GM21619 (cell line): ENCODE measurements at regions not wholly inside any gene's neighbourhood (a gene's known extent, or its start where the extent isn't known, plus 50 kb on each side); places are given as distances from the start of the nearest gene placed in this dataset.

Experiments
- ATAC-seq: cut with Tn5 transposase; IDR thresholded peaks from one replicate; pipeline ENCODE4 v1.9.1; 2021; ENCODE audit not compliant: unreplicated experiment

DNA sequence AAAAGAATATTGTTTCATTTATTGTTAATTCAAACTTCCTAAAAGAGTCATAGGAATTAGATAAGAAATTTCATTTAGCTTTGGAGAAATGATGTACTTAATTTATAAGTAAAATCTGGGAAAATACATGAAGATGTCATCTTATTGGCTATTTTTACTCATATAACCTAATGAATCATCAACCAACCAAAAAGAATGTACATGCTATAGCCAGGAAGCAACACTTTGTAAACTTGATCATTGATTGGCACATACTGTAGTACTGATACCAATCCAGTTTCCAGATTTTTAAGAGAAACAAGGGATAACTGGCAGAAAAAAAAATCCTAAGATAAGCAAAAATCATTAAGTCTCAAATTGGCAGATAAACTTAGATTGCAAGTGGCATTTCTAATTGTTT is 207.9 kb upstream of the CDIN1 start:
- ATAC-seq = no peak

DNA sequence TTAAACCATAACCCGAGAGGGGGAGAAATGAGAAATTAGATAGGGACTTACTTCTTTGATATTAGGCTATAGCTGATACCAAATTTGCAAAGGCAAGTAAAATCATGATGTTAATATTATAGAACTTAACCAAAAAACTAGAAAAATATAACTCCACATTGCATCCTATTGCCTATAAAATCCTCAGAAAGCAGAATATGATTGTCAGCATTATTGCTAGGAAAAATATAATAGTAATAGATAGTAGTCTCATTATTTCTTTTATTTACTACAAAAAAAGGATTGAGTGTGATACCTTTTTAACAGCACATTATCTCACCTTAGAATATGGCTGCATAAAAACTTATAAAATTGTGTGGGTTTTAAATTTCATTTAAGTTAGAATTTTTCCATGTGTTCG is 206.5 kb upstream of the CDIN1 start:
- no peak for ATAC-seq

DNA sequence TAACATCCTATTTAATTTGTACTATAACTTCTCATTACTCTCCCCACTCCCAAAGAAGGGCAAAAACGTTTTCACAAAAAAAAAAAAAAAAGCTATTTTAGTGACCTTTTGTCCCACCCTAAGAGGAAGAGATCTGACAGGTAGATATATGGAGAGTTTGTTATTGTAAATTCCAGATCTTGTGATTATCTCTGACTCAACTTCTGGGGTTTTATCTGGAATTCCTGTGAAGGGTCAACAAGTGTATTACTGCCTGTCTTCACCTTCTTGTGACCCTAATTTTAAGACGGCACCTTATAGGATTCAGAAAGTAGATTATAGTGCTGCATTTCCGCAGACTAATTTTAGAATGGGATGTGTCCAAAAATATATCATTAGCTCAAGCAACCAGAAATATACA is 205.9 kb upstream of the CDIN1 start:
- ATAC-seq = no peak

DNA sequence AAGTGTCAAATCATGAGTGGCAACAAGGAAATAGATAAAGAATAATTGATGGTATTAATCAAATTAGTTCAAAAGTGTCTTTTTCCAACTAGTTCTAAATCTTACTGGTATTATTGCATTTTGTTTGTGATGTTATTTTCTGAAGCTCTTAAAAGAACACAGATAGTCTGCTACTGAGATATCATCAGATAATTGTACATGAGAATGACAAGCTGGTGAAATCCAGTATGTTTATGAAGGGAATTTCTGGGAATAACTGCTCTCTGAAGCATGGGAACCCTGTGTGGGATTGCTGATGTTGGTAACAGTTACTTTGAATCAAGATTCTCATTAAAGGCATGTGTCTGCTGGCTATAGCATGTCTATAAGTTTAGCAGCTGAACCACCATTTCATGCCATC is 190.3 kb upstream of the CDIN1 start:
- ATAC-seq = no peak

DNA sequence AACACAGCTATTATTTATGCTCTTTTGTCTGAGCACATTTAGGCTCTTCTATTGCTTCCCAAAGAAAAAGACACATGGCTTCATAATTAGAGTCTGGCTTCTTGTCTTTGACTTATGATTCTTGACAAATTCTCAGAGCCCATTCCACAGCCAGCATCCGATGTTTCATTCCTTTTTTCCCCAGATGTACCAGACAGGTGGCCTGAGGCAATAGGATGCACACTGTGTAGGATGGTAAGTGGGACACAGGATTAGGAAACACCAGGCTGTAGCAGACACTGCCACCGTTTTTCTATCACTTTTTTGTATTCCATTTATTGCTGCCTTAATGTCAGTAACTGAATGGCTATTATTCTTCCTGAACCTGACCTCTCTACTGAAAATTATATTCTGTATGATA is 188.9 kb upstream of the CDIN1 start:
- no peak for ATAC-seq

DNA sequence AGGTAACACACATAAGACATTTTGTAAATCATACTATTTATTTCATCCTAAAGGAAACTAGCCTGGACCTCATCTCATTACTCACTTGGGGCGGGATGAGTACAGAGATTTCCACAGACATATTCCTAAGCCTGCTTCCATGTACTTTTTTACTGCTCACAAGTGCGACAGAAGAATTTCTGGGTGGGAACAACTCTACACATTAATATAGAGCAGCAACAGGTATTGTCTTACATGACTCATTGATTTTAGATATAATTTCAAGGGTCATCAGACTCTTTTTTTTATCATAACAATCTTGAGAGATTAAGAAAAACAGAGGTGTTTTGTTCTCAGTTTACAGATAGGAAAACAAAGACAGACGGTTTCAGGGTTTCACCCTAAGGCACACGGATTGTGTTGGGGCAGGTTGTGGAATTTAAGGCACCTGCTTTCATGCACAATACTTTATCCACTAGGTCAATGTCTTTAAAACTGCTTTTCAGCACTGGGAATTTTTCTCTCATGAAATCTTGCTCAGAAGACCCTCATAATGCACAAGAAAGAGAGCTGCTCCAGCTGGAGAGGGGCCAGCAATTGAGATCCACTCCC is 186.7 kb upstream of the CDIN1 start:
- no peak for ATAC-seq

DNA sequence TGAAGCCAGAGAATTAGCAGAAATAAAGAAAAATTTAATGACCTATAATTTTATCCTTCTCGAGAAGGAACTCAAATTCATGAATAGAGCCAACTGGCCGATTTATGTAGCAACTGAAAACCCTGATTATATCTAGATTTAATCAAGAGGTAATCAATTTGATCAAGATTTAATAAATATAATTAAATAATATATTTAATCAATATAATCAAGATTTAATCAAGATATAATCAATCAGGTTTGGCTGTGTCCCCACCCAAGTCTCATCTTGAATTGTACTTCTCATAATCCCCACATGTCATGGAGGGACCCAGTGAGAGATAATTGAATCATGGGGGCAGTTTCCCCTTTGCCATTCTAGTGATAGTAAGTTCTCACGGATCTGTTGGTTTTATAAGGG is 181.2 kb upstream of the CDIN1 start:
- no peak for ATAC-seq

DNA sequence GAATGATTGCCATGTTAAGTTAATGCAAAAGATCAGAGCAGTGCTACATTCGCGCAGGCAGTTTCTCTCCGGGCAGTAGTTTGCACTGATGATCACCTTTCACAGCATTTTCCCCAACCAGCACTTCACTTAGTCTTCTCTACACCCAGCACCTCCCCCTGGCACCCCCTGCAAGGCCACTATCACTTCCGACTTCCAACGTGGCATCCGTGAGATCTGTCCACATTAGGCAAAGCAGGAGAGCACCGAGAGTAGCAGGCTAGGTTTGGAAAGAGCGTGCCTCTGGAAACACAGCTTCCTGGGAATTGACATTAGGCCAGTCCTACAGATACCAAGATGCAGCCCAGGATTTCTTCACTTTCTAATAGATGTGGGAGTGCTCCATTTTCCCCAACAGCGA is 180.2 kb upstream of the CDIN1 start:
- ATAC-seq = no peak

DNA sequence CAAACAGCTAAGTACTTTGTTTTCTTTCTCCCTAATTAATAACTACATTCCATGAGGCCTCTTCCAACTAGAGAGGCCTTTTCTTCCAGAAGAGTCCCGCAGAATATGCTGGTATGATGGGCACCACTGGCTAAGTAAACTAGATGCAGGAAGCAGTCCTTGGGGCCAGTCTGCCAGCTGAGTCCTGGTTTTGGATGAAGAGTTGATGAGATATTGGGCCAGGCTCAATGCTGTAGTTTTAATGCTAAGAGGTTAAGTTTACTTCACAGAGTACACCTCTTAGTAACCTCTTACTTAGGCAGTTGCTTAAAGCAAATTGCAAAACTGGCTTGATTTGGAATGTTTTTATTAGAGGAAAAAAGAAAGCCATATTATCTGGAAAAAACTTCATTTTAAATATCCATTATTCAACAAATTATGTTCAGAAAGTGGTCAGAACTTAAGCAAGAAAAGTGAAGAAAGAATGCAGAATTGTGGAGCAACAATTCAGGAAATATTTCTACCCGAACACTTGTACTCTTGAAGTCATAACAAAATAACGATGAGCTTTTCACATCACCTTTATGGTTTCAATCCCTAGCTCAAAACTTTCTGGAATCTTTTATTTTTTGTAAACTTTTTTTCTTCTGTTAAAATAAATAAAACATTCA is 178.4 kb upstream of the CDIN1 start:
- ATAC-seq = no peak

DNA sequence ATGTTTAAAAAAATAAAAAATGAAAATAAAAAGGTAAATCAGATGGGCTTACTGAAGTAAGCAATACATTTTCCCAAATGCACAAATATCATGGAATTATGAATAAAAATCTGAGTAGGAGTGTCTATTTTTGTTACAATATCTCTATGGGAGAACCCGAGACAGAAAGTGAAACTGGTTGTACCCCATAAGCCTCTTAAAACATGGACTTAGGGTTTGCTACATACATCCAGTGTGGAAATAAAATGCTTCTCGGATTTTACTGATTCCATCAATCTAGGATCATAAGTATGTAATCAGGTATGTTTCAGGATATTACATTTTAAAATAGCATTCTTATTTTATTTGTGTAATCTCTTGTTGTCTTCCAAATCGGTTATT is 177.8 kb upstream of the CDIN1 start:
- ATAC-seq = no peak

DNA sequence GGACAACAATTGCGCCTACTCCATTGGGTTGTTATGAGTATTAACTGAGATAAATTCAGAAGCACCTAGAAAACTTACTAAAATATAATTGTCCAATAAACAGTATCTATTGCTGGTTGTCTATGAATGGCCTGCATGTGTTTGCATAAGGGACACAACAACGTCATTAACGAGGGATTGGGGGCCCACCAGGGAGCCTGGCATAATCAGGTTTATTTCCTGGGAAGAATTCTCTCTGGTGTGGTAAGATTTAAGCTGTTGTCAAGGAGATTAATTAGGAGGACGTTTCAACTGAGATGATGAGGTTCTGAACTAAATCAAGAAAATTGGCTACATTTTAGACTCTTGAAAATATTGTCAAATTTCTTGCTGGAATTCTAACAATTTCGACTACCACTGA is 176.1 kb upstream of the CDIN1 start:
- ATAC-seq = no peak

DNA sequence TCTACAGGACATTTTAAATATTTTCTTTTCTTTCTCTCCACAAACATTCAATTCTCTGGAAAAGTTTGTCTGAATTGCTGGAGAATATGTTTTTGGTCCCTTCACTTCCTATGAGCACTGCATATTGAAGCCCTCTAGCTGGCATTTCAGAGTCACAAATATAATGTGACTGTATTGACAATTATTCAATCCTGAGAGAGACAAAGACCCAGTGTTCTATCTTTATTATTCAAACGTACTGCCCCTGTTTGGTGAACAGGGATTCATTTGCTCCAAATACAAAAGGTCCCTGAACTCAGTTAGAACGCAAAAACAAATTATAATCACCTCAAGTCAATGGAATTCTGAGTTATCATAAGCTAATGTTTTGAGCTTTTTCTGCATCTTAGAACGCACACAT is 173.1 kb upstream of the CDIN1 start:
- ATAC-seq = no peak

DNA sequence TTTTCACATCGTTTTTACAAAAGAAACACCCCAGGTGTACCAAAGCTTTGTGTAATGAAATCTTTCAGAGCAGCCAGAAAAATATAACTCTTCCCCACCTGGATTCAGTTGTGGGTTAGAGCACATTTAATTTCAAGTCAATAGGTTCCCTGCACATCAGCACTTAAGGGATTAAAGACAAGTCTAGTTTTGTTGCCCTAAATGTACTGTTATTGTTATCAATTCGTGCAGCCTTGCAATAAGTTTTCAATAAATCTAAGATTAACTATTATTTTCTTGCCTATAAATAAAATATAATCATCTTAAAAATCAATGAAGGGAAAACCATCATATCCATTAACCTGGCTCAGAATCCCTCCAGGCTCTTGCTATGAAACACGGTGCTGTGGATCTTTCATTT is 172.5 kb upstream of the CDIN1 start:
- no peak for ATAC-seq

DNA sequence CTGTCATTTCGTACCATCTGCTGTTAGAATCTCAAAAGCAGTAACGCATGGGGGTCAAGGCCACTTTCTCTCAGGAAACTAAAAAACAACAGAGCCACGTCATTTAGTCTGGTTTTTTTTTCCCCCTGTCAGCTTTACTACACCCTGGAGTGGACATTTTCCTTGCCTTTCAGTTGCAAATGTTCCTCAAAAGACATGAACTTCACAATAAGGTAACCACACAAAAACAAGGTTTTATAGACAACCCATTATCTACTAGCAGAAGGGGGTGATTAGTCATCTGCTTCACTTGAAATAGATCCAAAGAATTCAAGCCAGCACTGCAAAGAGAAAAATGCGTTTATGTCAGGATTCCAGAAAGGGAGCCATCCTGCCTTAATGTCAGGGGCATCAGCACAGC is 171.8 kb upstream of the CDIN1 start:
- no peak for ATAC-seq

DNA sequence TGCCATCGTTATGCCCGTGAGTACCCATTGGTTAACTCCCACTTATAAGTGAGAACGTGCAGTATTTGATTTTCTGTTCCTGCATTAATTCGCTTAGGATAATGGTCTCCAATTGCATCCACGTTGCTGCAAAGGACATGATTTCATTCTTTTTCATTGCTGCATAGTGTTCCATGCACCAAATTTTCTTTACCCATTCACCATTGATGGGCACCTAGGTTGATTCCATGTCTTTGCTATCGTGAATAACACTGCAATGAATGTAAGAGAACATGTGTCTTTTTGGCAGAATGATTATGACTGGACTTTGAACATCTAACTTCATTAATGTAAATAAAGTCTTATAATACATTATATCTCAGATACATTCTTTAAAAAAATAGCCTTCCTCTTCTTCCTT is 169.6 kb upstream of the CDIN1 start:
- ATAC-seq = no peak

DNA sequence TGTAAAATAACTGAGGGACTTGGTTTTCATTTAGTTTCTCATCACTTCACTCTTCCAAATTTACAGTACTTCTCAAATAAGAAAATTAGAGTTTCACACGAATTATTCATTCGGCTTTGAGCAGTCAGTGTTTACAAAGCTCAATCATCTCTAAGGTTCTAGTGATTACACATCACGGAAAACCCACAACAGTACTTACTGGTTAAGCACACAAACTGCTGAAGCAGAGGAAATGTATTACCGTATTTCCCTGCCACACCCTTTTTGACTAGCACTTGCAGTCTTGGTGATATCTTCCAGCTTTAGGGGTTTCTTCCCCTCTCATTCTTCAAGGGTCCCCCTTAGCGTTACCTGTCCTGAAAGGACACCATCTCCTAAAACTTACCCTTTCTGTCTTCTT is 164.8 kb upstream of the CDIN1 start:
- ATAC-seq = no peak

DNA sequence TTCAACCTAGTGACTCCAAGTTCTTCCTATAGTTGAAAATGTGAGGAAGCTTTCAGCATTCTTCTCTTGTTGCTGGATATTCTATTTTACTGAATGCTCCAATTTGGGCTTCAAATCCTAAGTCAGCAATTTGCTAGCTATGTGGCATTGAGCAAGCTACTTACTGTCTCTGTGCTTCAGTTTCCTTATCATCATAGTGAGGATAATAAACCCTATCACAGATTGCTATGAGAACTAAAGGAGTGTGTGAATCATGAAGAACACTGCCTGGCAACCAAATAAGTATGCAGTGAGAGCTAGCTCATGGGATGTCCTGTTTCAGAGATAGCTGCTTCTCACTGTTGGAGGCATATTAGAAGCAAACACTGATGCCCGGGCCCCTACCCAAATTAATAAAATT is 163.8 kb upstream of the CDIN1 start:
- ATAC-seq = no peak

DNA sequence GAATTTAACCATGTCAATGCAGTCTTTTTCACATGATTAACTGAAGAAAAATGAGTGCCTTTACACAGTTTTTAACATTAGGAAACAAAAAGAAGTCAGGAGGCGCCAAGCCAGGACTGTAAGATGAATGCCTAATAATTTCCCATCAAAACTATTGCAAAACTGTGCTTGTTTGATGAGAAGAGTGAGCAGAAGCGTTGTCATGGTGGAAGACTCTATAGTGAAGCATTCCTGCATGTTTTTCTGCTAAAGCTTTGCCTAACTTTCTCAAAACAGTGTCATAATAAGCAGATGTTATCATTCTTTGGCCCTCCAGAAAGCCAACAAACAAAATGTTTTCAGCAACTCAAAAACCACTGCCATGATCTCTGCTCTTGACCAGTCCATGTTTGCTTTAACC is 156.8 kb upstream of the CDIN1 start:
- no peak for ATAC-seq

DNA sequence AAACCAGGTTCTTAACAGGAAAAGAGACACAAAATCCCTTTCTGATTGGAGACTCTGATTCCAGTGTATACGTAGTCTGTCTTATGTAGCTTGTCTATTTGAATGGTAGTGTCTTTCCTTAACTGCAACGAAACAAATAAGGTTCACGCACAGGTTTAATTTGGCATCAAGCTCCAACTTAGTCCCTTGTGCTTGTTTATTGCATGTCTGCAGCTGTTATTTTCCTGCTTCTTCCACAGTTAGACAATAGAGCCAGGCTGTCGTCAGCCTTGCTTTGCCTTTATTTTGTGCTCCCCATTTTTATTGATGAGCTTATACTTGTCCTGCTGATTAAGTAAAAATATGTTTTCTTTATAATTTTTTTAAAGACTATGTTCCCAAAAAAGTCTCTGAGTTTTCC is 152.7 kb upstream of the CDIN1 start:
- no peak for ATAC-seq

DNA sequence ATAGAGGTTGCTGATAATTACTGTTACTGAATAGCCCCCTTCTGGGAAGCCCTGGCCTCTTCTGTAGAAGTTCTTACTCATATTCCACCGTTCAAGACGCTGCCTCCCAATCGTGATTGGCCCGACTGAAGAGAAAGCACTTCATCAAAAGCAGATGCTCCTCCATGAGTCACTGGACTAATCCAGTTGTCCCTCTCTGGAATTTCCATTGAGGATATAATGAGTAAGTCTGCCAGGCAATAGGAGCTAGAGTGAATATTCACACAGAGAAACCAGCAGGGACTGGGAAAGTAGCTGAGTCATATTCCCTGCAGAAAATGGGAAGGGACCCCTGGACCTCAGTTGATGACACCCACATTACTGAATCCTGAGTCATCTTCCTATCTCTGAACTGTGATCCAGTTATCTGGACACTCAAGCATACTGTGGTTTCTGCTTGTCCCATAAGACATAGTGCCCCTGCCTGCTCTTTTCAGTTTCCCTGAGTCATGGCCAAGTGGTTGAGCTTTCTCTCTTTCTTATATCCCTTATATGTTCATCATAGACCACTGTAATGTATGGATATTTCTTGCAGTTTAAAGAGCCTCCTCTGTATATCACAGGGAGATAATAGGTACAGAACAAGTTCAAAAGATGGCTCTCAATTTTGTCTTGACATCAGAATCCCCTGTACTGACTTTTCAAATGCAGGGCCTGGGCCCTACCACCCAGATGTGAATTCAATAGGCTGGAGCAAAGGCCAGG is 151.2 kb upstream of the CDIN1 start:
- no peak for ATAC-seq

DNA sequence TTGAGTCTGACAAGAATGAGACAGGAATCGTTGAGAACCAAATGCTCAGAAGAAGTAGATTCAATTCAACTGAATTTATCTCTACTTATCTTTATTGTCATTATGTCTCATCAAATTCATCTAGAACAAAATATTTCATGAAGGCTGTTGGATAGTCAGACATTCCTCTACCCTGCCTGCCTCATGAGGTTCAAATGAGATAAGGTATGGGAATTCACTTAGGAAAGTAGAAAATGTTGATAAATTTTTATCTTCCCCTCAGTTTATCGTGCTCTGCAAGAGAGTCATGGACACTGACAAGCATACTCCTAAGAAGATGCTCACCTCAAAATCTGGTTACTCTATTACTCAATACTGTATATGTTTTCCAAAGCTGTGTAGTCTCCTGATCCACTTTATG is 149.7 kb upstream of the CDIN1 start:
- ATAC-seq = no peak

DNA sequence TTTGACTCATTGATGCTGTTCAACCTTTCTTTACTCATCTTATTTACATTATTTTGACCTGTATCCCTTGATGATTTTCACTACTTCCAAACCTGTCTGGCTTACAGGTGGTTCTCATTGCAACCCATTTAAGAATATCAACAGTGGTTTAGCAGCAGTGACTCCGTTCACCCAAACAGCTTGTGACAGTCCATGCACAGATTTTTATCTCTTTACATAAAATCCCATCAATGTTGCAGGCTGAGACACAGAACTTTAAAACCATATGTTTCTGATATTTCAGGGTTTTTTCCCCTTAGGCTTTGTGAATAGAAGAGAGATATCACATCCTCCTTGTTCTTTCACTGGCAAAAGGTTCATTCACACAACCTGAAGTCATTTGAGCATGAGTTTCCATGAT is 149.1 kb upstream of the CDIN1 start:
- ATAC-seq = no peak
